EL (cell line): ENCODE measurements at regions not wholly inside any gene's neighbourhood (a gene's known extent, or its start where the extent isn't known, plus 50 kb on each side); places are given as distances from the start of the nearest gene placed in this dataset.

Source experiments
- DNase-seq: peaks from one replicate; pipeline ENCODE4 v3.0.0-alpha.2; 2016

DNA sequence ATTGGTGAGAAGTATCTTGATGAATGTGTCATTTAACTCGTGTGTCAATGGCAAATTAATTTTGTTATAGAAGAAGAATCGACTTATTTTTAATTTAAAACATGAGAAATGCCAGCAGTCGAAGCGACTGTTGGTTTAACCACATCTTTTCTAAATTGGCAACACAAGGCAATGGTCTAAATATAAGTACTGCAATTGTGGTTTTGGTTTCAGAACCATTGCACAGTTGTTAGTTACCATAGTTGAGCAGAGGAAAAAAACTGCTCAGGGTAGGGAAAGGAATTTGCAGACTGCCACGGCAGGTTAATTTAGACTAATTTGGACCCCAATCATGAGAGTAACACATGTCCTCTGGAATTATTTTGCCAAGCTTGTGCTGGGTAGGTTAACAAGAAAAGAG is 185.6 kb upstream of the RUNX1 start:
- no peak for DNase-seq

DNA sequence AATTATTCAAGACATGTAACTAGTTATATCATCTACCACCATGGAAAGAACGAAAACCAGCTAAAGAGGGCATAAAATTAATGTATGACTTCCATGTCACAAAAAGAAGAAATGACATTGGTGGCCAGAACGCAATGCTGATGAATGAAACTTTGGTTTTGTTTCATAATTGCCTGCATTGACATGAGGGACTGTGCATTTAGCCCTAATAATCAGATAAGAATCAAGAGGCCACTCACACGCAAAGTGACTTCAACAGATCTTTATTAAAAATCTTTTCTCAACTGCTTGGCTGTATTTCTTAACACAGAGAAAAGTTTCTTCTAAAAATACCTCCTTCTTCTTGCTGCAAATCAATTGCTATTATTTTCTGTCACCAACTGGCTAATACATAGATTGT is 184.7 kb upstream of the RUNX1 start:
- no peak for DNase-seq

DNA sequence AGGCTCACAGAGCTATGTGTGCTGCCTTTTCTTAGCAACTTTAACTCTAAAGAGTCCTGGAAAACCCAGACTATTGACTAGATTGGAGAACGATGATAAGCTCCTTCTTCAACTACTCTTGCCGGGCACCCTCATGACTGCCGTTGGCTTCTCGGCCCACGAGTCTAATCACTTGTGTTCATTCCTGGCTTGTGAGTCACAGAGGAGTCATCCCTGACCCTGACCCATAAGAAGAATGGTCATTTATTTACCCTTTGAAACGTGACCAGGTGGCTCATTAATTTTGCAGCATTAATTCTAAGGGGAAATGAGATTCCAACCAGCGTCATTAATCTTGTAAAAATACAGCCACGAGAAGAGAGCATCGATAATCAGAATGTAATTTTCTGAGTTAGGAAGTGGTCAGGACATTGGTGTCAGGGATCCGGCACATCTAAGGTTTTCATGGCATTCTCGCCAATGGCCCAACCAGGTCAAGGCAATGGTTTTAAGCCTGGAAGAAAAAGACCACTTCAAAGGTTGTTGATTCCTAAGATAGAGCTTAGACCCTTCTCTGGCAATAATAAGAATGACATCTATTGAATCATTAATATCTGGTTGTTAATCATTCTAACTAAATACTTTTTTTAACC is 183.6 kb upstream of the RUNX1 start:
- peak; percentile 95 for DNase-seq

DNA sequence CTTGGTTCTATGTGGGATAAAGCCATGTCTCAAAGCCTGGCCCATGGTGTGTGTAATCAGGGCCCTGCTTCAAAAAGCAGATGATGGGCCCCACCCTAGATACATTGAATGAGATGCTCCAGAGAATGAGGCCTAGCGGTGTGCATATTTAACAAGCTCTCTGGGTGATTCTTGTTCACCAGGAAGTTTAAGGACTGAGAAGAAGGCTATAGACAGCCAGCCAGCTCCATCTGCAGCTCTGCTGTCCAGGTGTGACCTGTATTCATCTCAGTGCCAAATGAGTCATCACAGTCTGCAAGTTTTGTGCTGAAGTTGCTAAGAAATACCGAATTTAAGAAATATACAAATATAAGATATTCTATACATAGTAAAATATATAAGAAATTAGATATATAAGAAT is 182.0 kb upstream of the RUNX1 start:
- no peak for DNase-seq

DNA sequence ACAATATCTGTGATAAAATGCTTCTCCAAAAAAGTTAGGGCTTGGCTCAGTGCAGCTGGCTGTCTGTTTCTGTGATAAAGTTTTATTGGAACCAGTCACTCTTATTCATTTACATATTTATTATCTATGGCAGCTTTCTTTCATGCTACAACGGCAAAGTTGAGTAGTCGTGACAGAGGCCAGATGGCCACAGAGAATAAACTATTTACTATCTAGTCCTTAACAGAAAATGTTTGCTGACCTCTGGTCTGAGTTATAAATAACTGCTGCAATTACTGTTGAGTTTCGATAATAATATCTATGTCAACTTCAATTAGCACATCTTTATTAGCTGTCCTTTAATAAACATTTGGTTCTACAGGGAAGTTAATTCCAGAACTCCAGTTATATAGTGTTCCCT is 180.2 kb upstream of the RUNX1 start:
- no peak for DNase-seq

DNA sequence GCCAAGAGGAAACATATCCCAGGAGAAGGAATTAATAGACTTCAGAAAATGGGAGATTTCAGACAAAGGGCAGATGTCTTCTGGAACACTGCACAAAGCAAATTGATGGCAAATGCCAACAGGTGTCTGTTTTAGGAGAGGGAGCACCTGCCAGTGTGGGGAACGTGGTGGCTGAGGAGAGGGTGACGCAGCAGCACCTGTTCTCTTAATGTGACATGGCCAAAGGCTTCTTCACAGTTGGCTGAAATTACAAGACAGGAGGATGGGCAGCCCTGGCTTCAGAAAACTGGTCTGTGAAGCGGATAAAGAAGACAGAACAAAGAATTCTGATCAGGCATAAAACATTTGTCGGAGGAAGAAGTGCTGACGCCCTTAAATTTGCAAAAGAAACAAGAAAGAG is 178.7 kb upstream of the RUNX1 start:
- no peak for DNase-seq

DNA sequence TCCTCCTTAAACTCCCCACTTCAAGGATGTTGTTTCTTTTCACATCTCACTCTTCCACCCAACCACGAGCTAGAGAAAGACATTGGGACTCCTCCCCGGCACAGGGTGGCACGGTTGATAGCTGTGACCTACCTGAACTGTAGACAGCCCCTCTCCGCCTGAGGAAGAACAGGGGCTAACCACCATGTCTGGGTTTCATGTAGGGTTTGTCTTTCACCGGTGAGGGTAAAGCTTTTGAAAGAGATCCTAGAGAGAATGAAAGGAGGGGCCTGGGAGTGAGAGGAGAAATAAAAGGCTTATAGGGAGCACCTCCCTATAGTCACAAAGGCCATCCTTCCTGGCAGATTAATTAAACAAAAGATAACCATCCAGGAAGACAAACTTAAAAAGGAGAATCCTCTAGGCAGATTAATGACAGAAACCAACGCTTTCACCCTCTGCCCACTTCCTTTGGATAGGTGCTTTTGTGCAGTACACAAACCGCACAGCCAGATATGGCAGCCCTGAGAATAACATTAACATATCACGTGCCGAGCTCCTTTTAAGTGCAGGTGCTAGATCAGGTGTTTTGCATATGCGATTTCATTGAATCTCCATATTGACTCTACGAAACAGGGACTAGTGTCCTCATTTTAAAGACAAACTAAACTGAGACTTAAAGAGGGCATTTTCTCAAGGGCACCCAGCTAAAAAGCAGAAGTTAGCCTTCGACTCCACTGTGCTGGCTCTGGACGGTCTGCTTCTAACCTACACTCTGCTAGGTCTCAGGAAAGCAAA is 178.1 kb upstream of the RUNX1 start:
- no peak for DNase-seq

DNA sequence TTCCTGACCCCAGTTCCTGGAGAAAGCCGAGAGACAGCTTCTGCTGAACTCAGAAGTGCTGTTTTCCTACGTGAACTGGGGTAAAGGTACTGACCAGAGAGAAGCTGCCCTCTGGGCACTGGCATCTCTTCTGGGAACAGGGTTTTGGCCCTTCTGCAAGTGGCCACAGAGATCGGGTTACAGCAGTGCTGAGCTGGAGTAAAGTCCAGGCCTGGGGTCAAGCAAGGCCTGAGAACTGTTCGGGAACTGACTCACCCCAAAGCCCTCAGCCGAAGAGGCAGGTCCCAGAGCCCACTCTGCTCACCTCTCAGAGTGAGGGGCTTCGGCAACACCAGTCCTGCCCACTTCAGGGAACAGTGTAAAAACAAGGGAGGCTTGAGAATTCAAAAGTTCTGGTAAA is 177.2 kb upstream of the RUNX1 start:
- DNase-seq, result peak; percentile 80

DNA sequence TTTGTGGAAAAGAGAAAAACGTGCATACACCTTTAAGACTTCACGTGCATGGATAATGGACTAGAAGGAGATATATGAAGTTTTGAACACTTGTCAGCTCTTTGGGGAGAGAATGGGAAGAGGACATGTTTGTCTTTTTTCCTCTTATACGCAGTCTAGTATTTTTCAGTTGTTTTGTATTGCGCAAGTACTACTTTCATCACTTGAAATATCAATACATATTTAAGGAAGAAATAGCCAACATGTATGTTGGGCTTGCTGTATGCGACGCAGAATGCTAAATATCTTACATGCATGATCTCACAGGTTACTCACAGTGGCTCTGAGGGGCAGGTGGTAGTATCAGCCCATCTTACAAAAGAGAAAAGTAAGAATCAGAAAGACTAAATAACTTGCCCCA is 176.5 kb upstream of the RUNX1 start:
- DNase-seq, result no peak

DNA sequence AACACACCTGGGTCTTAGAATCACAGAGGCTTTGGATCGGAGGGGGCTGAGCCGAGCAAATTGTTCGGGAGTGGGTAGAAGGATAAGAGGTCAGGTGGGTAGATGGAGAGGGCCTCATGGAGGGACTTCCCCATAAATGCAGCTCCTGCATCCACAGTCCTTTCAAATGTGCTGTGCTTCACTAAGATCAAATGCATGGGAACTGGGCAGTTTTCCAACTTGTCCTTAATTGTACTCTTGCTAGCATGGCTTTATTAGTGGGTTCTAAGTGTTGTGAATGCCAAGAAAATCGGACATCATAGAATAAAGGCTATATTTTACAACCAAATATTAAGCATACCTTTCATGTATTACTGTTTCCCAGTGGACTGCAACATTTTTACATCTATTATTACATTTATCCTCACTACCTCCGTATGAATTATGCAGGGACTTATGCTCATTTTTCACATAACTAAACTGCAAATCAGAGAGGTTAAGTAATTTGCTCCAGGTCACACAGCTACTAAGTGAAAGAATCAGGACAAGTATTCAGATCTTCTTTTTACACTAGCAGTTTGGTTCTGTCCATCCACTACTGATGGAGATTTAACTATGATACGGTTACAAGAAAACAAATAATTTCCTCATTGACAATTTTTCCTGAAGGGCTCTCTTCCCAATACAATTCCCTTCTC is 174.5 kb upstream of the RUNX1 start:
- no peak for DNase-seq

DNA sequence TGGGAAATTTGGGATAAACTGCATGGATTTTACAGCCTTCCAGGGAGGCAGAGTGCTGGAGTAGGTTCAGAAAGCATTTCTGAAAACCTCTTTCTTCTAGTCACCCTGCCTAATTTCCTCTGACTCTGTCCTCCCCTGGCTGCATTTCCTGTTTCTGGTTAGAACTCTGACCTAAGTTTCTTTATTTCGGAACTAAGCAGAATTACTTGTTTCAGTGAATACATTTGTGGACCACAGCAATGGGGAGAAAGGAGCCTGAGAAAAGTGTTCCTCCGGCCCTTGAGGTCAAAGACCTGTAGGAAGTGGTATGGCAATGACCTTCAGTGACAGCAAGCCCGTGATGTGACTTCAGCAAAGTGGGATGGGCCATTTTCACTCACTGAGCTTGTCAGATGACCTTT is 173.4 kb upstream of the RUNX1 start:
- no peak for DNase-seq

DNA sequence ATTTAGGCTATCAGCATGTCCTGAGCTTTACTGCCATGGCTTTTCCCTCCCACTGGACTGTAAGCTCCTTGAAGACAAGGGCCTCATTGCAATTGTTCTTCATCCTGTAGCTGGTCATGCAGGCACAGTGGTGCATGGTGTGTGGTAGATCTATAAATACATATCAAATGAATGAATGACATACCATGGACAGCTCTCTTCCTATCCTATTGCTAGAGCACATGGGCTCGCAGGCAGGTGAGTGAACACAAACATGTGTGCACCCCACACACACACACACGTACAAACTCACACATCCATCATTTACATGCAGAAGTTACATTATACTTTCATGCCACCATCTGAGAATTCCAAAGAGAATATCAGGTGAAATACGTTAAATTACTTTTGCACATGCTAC is 172.9 kb upstream of the RUNX1 start:
- no peak for DNase-seq

DNA sequence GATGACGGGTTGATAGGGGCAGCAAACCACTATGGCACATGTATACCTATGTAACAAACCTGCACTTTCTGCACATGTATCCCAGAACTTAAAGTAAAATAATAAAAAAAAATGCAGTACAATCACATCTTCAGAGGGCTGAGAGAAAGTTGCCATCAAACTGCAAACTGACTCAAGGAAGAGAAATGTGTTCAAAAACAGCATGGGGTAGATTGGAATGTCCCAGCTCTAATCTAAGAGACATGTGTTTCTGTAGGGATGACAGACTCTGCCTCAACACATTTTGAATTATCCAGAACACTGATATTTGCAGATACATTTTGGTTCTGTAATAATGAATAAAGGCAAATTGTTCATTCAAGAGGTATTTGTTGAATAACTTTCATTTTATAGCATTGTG is 171.2 kb upstream of the RUNX1 start:
- DNase-seq, result peak; percentile 62

DNA sequence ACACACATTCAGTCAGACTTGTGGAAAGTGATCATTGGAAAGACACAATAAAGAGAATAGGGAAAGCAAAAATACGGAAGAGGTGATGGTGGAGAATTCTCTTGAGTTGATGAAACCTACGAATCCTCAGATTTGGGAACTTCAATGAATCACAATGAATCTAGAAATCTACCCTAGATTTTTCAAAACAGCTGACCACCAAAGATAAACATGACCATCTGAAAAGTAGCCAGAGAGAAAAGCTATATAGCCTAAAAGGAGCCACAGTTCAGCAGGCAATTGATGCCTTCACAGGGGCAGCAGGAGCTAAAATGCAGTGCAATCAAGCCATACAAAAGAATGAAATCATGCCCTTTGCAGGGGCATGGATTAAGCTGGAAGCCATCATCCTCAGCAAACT is 170.6 kb upstream of the RUNX1 start:
- DNase-seq, result no peak

DNA sequence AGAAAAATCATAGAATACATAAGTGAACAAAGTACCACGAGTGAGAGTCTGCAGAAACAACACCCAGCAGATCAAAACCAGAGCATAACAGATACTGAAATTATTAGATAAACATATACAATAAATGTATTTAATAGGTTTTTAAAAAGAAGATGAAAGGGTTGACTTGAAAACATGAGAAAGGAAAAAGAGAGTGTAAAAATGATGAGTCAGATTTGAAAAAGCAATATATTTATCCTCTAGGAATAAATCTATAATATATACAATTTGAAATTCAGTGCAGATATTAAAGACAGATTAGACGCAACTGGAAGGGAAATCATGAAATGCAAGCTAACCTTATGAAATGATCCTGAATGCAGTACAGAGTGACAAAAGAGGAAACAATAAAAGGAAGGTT is 170.2 kb upstream of the RUNX1 start:
- no peak for DNase-seq

DNA sequence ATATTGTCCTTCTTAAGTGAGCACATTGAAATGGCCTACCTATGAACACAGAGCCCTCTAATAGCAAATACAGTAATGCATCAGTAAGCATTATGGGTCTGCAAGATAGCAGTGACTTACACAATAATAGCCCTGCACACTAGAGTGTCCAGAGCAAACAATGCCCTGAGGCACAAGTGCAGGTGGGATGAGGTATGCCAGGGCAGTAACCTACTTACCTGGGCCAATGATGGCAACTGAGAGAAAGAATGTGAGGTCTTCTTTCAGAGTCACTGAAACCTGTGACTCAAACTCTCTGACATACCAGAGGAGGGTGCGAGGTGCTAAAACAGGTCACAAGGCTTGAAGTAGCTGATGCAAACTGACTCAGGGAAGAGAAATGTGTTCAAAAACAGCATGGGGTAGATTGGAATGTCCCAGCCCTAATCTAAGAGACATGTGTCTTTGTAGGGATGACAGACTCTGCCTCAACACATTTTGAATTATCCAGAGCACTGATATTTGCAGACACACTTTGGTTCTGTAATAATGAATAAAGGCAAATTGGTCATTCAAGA is 168.5 kb upstream of the RUNX1 start:
- DNase-seq, result peak; percentile 97

DNA sequence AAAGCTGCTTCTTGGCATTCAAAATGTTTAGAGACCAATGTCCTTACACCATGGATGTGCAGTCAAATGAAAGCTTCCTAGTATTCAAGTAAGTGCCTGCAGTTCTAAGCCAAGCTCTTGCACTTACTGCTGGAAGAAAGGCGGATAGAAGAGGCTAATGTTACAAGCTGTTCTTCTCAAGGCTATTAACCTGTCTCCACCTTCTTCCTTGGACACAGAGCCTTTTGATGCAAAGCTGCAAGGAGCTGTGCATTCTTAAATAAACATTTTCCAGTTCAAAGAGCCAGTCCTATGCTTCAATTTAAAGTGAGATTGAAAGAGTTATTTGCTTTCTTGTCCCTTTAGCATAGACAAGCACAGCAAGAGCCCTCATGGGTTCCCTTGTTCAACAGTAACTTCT is 167.9 kb upstream of the RUNX1 start:
- no peak for DNase-seq

DNA sequence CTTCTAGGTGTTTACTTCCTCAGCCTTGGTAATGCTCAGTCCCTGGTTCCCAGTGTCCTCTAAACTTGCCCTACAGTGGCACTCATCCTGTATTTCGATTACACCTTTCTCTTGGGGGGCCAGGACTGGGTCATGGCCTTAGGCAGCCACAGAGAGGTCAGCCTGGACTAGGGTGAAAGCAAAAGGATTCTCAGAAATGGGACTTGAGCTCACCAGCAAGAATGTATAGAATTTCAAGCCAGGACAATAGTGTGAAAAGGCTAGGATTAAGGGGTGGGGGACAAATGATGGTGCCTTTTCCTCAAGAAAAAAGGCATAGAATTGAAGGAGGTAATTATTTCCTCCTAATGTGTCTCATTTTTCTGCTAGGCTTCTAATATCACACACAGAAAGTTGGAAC is 166.8 kb upstream of the RUNX1 start:
- no peak for DNase-seq

DNA sequence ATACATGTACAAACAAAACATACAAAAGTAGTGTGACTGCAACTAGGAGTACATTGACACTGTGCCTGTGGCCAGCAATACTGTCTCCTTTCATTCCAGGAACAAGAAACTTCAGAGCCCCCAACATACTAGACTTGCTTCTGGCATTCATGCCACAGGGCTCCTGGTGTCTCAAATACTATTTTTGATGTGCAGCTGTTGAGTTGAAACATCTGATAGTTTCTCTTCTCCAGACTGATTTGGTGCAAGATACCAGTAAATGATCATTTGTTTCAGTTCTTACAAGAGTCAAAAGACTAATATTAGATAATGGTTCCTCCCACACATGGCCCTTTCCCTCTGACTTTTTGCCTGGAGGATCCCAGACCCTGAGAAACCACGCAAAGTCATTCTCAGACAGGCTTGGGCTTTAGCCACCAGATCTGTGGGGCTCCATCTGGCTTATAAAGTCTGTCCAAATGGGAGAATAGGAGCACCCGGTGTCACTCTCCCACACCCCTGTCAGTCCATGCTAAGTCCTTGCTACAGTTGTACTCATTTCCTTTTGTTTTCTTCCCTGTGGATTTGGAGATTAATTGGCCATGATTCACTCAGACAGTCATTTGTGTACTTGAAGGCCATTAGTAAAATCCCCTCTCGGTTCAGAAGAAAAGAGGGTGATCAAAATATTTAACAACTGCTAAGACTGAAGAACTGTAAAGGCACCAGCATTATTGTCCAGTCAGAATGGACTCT is 163.5 kb upstream of the RUNX1 start:
- peak; percentile 75 for DNase-seq

DNA sequence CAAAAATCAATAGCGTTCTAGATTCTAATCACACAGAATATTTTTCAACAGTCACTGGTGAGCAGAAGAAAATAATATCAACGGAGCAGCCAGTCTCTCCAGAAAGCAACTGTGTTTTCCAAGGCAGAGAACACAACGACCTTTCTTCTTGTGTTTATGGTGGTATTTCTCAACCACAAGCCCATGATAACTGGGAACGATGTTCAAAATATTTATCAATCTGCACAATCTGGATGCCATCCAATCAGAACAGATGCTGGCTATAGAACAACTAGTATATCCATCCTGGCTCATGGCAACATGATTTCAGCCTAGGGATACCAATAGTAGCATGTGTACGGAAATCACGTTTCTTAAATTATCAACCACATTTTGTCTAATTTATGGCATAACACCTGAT is 162.7 kb upstream of the RUNX1 start:
- DNase-seq, result no peak

DNA sequence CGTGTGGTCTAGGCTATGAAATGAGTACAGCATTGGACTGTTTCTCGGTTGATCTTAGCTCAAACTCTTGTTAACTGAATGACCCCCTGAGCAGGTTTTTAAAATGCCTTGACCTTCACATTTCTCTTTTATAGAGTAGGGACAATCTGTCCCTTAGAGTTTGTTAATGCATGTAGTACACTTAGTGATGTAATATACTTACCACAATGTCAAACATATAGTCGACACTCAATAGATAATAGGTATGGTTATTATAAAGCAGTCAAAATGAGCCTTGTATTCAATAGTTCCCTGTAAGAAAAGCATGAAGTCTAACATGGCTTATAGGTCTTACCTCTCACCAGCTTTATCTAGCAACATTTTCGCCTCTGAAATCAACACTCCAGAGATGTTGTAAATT is 161.0 kb upstream of the RUNX1 start:
- no peak for DNase-seq

DNA sequence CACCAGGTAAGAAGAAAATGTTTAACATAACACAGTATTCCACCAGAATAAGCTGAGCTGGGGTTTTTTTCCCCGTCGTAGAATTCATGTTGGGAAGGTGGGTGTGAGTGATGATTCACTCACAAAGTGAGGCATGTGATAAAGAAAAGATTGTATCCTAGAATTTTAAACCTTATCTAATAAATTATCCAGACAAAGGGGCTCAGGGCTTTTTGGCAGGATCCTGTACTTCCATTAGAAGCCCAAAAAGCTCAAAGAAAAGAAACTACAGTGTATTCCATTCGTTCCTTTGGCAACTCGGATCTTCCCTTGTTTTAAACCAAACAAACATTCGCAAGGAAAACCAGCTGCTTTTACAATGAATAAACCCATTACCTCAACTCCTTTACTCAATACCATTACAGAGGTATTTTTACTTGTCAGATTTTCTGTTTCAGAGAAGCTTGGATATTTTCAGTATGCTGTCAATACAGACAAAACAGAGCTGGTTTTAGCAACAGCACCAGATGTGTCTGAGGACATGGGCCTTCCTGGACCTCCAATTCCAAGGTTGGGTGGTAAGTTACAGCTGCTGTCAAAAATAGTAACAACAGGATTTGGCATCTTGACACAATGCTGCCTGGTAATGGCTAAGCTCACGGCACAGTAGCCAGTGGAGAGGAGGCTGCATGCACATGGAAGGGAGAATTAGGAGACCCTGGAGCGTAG is 159.9 kb upstream of the RUNX1 start:
- DNase-seq, result peak; percentile 26

DNA sequence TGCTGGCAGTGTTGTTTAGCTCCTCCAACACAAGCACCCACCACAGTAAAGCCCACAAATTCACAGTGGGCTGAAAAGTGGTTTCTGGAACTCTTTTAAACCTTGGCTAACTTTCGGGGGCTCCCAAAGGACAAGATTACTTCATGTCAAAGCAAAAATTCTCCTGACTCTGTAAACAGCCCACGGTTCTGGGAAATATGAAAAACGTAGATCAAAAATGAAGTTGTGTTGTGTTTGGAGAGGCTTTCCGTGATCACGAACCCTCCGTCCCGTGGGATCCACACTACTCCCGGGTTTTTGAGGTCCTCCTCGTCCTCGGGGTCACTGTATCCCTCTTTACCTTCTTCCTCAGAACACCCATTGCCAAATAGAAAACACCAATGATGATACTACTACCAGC is 159.0 kb upstream of the RUNX1 start:
- DNase-seq, result no peak
